GM23338 (cell line): ENCODE measurements at regions not wholly inside any gene's neighbourhood (a gene's known extent, or its start where the extent isn't known, plus 50 kb on each side); places are given as distances from the start of the nearest gene placed in this dataset.

ENCODE experiments used
- ATAC-seq: fragments of 200-7000 bp; cut with Tn5 transposase; 3 replicates; pipeline ENCODE4 v1.9.1; 2020
- DNase-seq: peaks from one replicate; pipeline ENCODE4 v3.0.0-alpha.2; 2015; ENCODE audit warnings: low spot score
- H2AFZ ChIP-seq: fragments of 200-600 bp; sonication (generic); 2 replicates; pipeline ENCODE4 v1.8.0; 2016; ENCODE audit warnings: antibody characterized with exemption, mild to moderate bottlenecking, moderate library complexity
- H3F3A ChIP-seq: fragments of 200-600 bp; sonication (generic); replicated peaks from 2 replicates; pipeline ENCODE4 v1.8.0; 2017; ENCODE audit warnings: antibody characterized with exemption, mixed run types, low read depth
- H3K27ac ChIP-seq: fragments of 200-600 bp; sonication (generic); 2 replicates; pipeline ENCODE4 v1.6.1; 2016; ENCODE audit warnings: low read depth
- H3K27me3 ChIP-seq: fragments of 200-600 bp; sonication (generic); 2 replicates; pipeline ENCODE4 v1.8.0; 2016; ENCODE audit warnings: mild to moderate bottlenecking, mixed run types, moderate library complexity; ENCODE audit not compliant: insufficient read depth
- H3K36me3 ChIP-seq: fragments of 200-600 bp; sonication (generic); 2 replicates; pipeline ENCODE4 v1.8.0; 2016; ENCODE audit warnings: mild to moderate bottlenecking; ENCODE audit not compliant: insufficient read depth
- H3K4me1 ChIP-seq: fragments of 200-600 bp; sonication (generic); 2 replicates; pipeline ENCODE4 v1.8.0; 2016; ENCODE audit warnings: mild to moderate bottlenecking, moderate library complexity; ENCODE audit not compliant: insufficient read depth
- H3K4me2 ChIP-seq: fragments of 200-600 bp; sonication (generic); 2 replicates; pipeline ENCODE4 v1.7.1; 2017; ENCODE audit warnings: mixed run types
- H3K4me3 ChIP-seq: fragments of 200-600 bp; sonication (generic); 2 replicates; pipeline ENCODE4 v1.6.1; 2016; ENCODE audit warnings: mixed run types
- H3K79me2 ChIP-seq: fragments of 200-600 bp; sonication (generic); replicated peaks from 2 replicates; pipeline ENCODE4 v1.8.0; 2017; ENCODE audit warnings: mild to moderate bottlenecking; ENCODE audit not compliant: insufficient read depth
- H3K9me2 ChIP-seq: fragments of 200-600 bp; sonication (generic); 2 replicates; pipeline ENCODE4 v1.8.0; 2017; ENCODE audit not compliant: insufficient read depth
- H4K20me1 ChIP-seq: fragments of 200-600 bp; sonication (generic); replicated peaks from 2 replicates; pipeline ENCODE4 v1.8.0; 2017; ENCODE audit warnings: mild to moderate bottlenecking; ENCODE audit not compliant: insufficient read depth
- H3K27ac Mint-ChIP-seq: 2 replicates; pipeline ENCODE4 v1.8.0; 2020; ENCODE audit warnings: inconsistent platforms, mild to moderate bottlenecking, moderate library complexity, mixed read lengths
- H3K27me3 Mint-ChIP-seq: 3 replicates; pipeline ENCODE4 v1.8.0; 2022; ENCODE audit warnings: low read depth, mild to moderate bottlenecking, moderate library complexity, mixed read lengths, inconsistent platforms; ENCODE audit not compliant: insufficient read depth, poor library complexity
- H3K36me3 Mint-ChIP-seq: 3 replicates; pipeline ENCODE4 v1.8.0; 2021; ENCODE audit warnings: low read depth, mild to moderate bottlenecking, inconsistent platforms, moderate library complexity, mixed read lengths
- H3K4me1 Mint-ChIP-seq: 3 replicates; pipeline ENCODE4 v1.8.0; 2020; ENCODE audit warnings: mild to moderate bottlenecking, inconsistent platforms, mixed read lengths
- H3K4me3 Mint-ChIP-seq: 3 replicates; pipeline ENCODE4 v1.8.0; 2021; ENCODE audit warnings: moderate library complexity, mild to moderate bottlenecking, inconsistent platforms, mixed read lengths
- H3K9me3 Mint-ChIP-seq: 3 replicates; pipeline ENCODE4 v1.8.0; 2020; ENCODE audit warnings: moderate library complexity, mild to moderate bottlenecking, inconsistent platforms, mixed read lengths
- NANOG ChIP-seq: IDR thresholded peaks from 2 replicates; pipeline ENCODE4 v1.6.1; 2016; ENCODE audit warnings: antibody characterized with exemption, borderline replicate concordance
- POLR2AphosphoS5 ChIP-seq: IDR thresholded peaks from 2 replicates; pipeline ENCODE4 v1.6.1; 2016; ENCODE audit warnings: antibody characterized with exemption, low read depth
- STAT1 ChIP-seq: IDR thresholded peaks from one replicate; pipeline ENCODE4 v1.6.1; 2016; ENCODE audit warnings: antibody characterized with exemption; ENCODE audit not compliant: unreplicated experiment
- ZNF331 ChIP-seq: fragments of 250-450 bp; sonication (Bioruptor Pico); IDR thresholded peaks from 2 replicates; pipeline ENCODE4 v1.5.0; 2020; ENCODE audit warnings: low read depth, mild to moderate bottlenecking, moderate library complexity
- TF ChIP-seq, protein P1 (sequence below): fragments of 250-450 bp; sonication (Bioruptor Pico); IDR thresholded peaks from 2 replicates; pipeline ENCODE4 v1.5.0; 2020; ENCODE audit warnings: mild to moderate bottlenecking, moderate library complexity
- TF ChIP-seq, protein P2 (sequence below), 2 experiments: fragments of 200-600 bp in 1 of 2; sonication (generic) in 1 of 2; conservative IDR thresholded peaks; 2 replicates each; pipeline versions ENCODE4 v1.5.1 to v1.6.1; 2016 to 2017; ENCODE audit warnings: antibody characterized with exemption in 2 of 2, low read depth in 2 of 2, mild to moderate bottlenecking in 2 of 2, moderate library complexity in 1 of 2
- TF ChIP-seq, protein P3 (sequence below): IDR thresholded peaks from one replicate; pipeline ENCODE4 v1.6.1; 2018; ENCODE audit warnings: antibody characterized with exemption; ENCODE audit not compliant: unreplicated experiment

DNA sequence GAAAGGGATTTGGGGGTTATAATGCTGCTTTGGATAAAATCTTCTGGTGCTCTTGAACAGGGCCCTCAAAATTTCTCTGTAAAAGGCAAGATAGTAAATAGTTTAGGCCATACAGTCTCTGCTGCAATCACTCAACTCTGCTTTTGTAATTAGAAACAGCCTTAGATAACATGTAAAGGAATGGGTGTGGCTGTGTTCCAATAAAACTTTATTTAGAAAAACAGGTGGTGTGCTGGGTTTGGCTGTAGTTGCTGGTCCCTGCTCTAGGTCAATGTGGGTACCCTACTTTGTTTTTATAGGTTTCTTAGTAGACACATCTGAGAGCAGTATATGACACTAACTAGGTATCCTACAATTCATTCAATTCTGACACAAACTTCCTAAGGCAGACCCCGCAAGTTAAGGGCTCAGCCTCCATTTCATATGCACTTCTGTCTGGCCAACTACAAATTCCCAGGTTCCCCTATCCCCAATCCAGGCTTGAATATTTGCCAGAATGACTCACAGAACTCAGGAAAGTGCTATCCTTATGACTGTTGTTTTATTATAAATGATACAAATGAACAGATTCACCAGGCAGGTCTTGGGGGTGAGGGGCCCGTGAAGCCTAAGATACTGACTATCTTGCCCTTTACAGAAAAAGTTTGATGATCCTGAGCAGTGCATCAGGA is 349.9 kb downstream of the RPS24 start (continued):
- TF ChIP-seq, protein P1, sequence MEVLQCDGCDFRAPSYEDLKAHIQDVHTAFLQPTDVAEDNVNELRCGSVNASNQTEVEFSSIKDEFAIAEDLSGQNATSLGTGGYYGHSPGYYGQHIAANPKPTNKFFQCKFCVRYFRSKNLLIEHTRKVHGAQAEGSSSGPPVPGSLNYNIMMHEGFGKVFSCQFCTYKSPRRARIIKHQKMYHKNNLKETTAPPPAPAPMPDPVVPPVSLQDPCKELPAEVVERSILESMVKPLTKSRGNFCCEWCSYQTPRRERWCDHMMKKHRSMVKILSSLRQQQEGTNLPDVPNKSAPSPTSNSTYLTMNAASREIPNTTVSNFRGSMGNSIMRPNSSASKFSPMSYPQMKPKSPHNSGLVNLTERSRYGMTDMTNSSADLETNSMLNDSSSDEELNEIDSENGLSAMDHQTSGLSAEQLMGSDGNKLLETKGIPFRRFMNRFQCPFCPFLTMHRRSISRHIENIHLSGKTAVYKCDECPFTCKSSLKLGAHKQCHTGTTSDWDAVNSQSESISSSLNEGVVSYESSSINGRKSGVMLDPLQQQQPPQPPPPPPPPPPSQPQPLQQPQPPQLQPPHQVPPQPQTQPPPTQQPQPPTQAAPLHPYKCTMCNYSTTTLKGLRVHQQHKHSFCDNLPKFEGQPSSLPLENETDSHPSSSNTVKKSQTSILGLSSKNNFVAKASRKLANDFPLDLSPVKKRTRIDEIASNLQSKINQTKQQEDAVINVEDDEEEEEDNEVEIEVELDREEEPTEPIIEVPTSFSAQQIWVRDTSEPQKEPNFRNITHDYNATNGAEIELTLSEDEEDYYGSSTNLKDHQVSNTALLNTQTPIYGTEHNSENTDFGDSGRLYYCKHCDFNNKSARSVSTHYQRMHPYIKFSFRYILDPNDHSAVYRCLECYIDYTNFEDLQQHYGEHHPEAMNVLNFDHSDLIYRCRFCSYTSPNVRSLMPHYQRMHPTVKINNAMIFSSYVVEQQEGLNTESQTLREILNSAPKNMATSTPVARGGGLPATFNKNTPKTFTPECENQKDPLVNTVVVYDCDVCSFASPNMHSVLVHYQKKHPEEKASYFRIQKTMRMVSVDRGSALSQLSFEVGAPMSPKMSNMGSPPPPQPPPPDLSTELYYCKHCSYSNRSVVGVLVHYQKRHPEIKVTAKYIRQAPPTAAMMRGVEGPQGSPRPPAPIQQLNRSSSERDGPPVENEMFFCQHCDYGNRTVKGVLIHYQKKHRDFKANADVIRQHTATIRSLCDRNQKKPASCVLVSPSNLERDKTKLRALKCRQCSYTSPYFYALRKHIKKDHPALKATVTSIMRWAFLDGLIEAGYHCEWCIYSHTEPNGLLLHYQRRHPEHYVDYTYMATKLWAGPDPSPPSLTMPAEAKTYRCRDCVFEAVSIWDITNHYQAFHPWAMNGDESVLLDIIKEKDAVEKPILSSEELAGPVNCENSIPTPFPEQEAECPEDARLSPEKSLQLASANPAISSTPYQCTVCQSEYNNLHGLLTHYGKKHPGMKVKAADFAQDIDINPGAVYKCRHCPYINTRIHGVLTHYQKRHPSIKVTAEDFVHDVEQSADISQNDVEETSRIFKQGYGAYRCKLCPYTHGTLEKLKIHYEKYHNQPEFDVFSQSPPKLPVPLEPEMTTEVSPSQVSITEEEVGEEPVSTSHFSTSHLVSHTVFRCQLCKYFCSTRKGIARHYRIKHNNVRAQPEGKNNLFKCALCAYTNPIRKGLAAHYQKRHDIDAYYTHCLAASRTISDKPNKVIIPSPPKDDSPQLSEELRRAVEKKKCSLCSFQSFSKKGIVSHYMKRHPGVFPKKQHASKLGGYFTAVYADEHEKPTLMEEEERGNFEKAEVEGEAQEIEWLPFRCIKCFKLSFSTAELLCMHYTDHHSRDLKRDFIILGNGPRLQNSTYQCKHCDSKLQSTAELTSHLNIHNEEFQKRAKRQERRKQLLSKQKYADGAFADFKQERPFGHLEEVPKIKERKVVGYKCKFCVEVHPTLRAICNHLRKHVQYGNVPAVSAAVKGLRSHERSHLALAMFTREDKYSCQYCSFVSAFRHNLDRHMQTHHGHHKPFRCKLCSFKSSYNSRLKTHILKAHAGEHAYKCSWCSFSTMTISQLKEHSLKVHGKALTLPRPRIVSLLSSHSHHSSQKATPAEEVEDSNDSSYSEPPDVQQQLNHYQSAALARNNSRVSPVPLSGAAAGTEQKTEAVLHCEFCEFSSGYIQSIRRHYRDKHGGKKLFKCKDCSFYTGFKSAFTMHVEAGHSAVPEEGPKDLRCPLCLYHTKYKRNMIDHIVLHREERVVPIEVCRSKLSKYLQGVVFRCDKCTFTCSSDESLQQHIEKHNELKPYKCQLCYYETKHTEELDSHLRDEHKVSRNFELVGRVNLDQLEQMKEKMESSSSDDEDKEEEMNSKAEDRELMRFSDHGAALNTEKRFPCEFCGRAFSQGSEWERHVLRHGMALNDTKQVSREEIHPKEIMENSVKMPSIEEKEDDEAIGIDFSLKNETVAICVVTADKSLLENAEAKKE (CRISPR knock-in tag) = no peak
- TF ChIP-seq ZNF331 (CRISPR knock-in tag) = no peak

DNA sequence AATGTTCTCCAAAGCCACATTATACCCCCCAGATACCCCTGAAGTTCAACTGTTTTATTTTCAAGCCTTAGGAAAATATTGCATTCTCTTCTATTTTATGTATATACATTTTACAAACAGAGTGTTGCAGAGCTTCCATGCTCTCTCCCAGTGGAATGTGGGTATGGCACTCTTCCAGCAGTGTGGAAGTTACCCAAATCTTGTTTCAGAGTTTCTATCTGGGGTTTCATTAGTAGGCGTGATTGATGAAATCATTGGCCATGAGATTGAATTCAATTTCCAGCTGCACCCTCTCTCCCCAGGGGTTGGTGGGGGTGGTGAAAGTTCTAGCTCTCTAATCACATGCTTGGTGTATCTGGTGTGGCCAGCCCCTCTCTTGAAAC is 350.4 kb downstream of the RPS24 start:
- H3K4me3 Mint-ChIP-seq = no peak overlapping the region
- ATAC-seq (no peak), DNase-seq (no peak)
- H3K4me1 ChIP-seq = no peaks in the 10 kb centered on the region
- 0 out of 3 replicates have a peak, but pooled peaks cover 3% of the 10 kb centered on the region for H3K36me3 Mint-ChIP-seq
- no peak overlapping the region for H3K4me2 ChIP-seq
- no peaks in the 10 kb centered on the region for H4K20me1 ChIP-seq
- H3F3A ChIP-seq = no peaks in the 10 kb centered on the region
- peaks cover 6% of the 10 kb centered on the region; the same call in 2 of the 3 replicates for H3K4me1 Mint-ChIP-seq
- peaks cover 5% of the 10 kb centered on the region for H3K27me3 Mint-ChIP-seq
- no peak overlapping the region for H2AFZ ChIP-seq
- peaks cover 6% of the 10 kb centered on the region; the same call in 2 of the 3 replicates for H3K9me3 Mint-ChIP-seq
- H3K36me3 ChIP-seq = no peaks in the 10 kb centered on the region
- TF ChIP-seq NANOG (no peak), POLR2AphosphoS5 (no peak), STAT1 (no peak), ZNF331 (CRISPR knock-in tag) (no peak)
- TF ChIP-seq, protein P2, sequence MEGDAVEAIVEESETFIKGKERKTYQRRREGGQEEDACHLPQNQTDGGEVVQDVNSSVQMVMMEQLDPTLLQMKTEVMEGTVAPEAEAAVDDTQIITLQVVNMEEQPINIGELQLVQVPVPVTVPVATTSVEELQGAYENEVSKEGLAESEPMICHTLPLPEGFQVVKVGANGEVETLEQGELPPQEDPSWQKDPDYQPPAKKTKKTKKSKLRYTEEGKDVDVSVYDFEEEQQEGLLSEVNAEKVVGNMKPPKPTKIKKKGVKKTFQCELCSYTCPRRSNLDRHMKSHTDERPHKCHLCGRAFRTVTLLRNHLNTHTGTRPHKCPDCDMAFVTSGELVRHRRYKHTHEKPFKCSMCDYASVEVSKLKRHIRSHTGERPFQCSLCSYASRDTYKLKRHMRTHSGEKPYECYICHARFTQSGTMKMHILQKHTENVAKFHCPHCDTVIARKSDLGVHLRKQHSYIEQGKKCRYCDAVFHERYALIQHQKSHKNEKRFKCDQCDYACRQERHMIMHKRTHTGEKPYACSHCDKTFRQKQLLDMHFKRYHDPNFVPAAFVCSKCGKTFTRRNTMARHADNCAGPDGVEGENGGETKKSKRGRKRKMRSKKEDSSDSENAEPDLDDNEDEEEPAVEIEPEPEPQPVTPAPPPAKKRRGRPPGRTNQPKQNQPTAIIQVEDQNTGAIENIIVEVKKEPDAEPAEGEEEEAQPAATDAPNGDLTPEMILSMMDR (conservative IDR thresholded peaks at IDR 0.05; ENCODE audit: low read depth in 2 of 2) = no peak
- TF ChIP-seq, protein P3, sequence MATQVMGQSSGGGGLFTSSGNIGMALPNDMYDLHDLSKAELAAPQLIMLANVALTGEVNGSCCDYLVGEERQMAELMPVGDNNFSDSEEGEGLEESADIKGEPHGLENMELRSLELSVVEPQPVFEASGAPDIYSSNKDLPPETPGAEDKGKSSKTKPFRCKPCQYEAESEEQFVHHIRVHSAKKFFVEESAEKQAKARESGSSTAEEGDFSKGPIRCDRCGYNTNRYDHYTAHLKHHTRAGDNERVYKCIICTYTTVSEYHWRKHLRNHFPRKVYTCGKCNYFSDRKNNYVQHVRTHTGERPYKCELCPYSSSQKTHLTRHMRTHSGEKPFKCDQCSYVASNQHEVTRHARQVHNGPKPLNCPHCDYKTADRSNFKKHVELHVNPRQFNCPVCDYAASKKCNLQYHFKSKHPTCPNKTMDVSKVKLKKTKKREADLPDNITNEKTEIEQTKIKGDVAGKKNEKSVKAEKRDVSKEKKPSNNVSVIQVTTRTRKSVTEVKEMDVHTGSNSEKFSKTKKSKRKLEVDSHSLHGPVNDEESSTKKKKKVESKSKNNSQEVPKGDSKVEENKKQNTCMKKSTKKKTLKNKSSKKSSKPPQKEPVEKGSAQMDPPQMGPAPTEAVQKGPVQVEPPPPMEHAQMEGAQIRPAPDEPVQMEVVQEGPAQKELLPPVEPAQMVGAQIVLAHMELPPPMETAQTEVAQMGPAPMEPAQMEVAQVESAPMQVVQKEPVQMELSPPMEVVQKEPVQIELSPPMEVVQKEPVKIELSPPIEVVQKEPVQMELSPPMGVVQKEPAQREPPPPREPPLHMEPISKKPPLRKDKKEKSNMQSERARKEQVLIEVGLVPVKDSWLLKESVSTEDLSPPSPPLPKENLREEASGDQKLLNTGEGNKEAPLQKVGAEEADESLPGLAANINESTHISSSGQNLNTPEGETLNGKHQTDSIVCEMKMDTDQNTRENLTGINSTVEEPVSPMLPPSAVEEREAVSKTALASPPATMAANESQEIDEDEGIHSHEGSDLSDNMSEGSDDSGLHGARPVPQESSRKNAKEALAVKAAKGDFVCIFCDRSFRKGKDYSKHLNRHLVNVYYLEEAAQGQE = no peak
- H3K79me2 ChIP-seq = no peaks in the 10 kb centered on the region
- H3K4me3 ChIP-seq = no peak overlapping the region
- H3K9me2 ChIP-seq = no peaks in the 10 kb centered on the region
- H3K27ac ChIP-seq = no peak overlapping the region
- no peak overlapping the region for H3K27ac Mint-ChIP-seq
- H3K27me3 ChIP-seq = no peaks in the 10 kb centered on the region
